Hippocampal formation (tissue), 2 donors: ENCODE measurements at regions not wholly inside any gene's neighbourhood (a gene's known extent, or its start where the extent isn't known, plus 50 kb on each side); places are given as distances from the start of the nearest gene placed in this dataset.
"Not testable (repeated sequence)": the region's sequence is repeated elsewhere in the genome, so short reads cannot be mapped to it uniquely, and the experiment has no call there.

ENCODE experiments used
- DNase-seq, 2 donors: peaks; one replicate each; lab custom pipeline; 2025; lab: John Stamatoyannopoulos, UW

GRCh38 chr1:25171013-25171412 is 61.3 kb downstream of the SYF2 start:
- not testable (repeated sequence) for DNase-seq

GRCh38 chr1:25170439-25170838 is 61.9 kb downstream of the SYF2 start:
- no peak for DNase-seq

- no peak for DNase-seq
Measured at GRCh38 chr1:25169610-25170009, 62.7 kb downstream of the SYF2 start.

GRCh38 chr1:25169168-25169567 is 63.1 kb downstream of the SYF2 start:
- no peak for DNase-seq

GRCh38 chr1:25168193-25169071 is 63.9 kb downstream of the SYF2 start:
- DNase-seq = no peak

GRCh38 chr1:25167269-25168192 is 64.8 kb downstream of the SYF2 start:
- DNase-seq = peak; percentile 13 to 41

- no peak for DNase-seq
Measured at GRCh38 chr1:25166847-25167246, 65.5 kb downstream of the SYF2 start.

GRCh38 chr1:25163986-25164385 is 68.3 kb downstream of the SYF2 start:
- DNase-seq = no peak

GRCh38 chr1:25161981-25162380 is 70.3 kb downstream of the SYF2 start:
- DNase-seq = no peak

- DNase-seq = no peak
Measured at GRCh38 chr1:25157846-25158245, 74.5 kb downstream of the SYF2 start.

GRCh38 chr1:25150985-25151495 is 81.3 kb downstream of the SYF2 start:
- DNase-seq = no peak

- no peak for DNase-seq
Measured at GRCh38 chr1:25148673-25149300, 83.5 kb downstream of the SYF2 start.

GRCh38 chr1:25146451-25146855 is 85.8 kb downstream of the SYF2 start:
- peak in 1 of 2 donors; percentile 25 for DNase-seq

- no peak for DNase-seq
Measured at GRCh38 chr1:25145775-25146393, 86.4 kb downstream of the SYF2 start.

GRCh38 chr1:25140073-25140797 is 92.1 kb downstream of the SYF2 start:
- DNase-seq = peak in 1 of 2 donors; percentile 15

GRCh38 chr1:25137521-25138395 is 94.5 kb downstream of the SYF2 start:
- DNase-seq = no peak

- no peak for DNase-seq
Measured at GRCh38 chr1:25137106-25137505, 95.2 kb downstream of the SYF2 start.

- DNase-seq = no peak
Measured at GRCh38 chr1:25135909-25136308, 96.4 kb downstream of the SYF2 start.

GRCh38 chr1:25134801-25135461 is 97.4 kb downstream of the SYF2 start:
- no peak for DNase-seq
